Spleen (tissue), 7 donors: ENCODE measurements at regions not wholly inside any gene's neighbourhood (a gene's known extent, or its start where the extent isn't known, plus 50 kb on each side); places are given as distances from the start of the nearest gene placed in this dataset.

Source experiments
- POLR2A ChIP-seq, 3 donors: fragments of 450-650 bp; IDR thresholded peaks; one replicate each; pipeline ENCODE4 v1.5.1; 2017; ENCODE audit warnings: antibody characterized with exemption in 3 of 3, mild to moderate bottlenecking in 1 of 3
- POLR2AphosphoS5 ChIP-seq, 3 donors: sonication (generic); formaldehyde crosslinking; IDR thresholded peaks; one replicate each; pipeline ENCODE4 v1.5.1; 2017; ENCODE audit warnings: antibody characterized with exemption in 3 of 3
- TF ChIP-seq, protein P1 (sequence below), 11 experiments: fragments of 200-600 bp in 7 of 11; fragments of 450-650 bp in 4 of 11; sonication (generic) in 4 of 11; IDR thresholded peaks in 8 of 11; conservative IDR thresholded peaks in 3 of 11; 1 replicate in 7 of 11; 2 replicates in 4 of 11; pipeline versions ENCODE4 v1.4.0 to v1.8.0; 2016 to 2021; ENCODE audit warnings: antibody characterized with exemption in 11 of 11, inconsistent platforms in 4 of 11, mild to moderate bottlenecking in 1 of 11
- donor health status: DM: no; HTN: no; CAD: no; lungs with moderate emphysema.
- donor health status: DM: no; HTN: no; CAD: no.
- donor health status: DM: no; HTN: no; CAD: no.

DNA sequence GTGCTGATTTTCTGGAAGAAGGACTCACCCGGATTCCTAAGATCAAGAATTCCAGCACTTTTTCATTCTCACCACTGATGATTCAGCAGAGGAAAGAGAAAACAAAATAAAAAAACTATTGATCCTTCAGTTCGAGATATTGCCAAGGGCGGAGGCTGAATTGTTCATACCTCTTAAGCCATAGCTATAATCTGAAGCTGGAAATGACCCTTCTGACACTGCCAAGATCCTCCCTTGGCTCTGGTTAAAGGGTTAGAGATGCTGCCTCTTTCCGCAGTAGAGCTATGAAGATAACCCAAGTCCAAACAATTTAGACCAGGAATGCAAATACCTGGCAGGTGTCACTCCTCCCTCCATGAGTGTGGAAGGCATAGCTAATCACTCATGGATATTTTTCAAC, 73.0 kb downstream of the TMEM114 start:
- TF ChIP-seq POLR2AphosphoS5 (IDR thresholded peaks at IDR 0.05) (no peak), POLR2A (IDR thresholded peaks at IDR 0.05) (no peak)
- TF ChIP-seq, protein P1, sequence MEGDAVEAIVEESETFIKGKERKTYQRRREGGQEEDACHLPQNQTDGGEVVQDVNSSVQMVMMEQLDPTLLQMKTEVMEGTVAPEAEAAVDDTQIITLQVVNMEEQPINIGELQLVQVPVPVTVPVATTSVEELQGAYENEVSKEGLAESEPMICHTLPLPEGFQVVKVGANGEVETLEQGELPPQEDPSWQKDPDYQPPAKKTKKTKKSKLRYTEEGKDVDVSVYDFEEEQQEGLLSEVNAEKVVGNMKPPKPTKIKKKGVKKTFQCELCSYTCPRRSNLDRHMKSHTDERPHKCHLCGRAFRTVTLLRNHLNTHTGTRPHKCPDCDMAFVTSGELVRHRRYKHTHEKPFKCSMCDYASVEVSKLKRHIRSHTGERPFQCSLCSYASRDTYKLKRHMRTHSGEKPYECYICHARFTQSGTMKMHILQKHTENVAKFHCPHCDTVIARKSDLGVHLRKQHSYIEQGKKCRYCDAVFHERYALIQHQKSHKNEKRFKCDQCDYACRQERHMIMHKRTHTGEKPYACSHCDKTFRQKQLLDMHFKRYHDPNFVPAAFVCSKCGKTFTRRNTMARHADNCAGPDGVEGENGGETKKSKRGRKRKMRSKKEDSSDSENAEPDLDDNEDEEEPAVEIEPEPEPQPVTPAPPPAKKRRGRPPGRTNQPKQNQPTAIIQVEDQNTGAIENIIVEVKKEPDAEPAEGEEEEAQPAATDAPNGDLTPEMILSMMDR (IDR thresholded peaks at IDR 0.05 in 8 of 11, conservative IDR thresholded peaks at IDR 0.05 in 3 of 11), result no peak
